COR-L47 (cell line): ENCODE measurements at regions not wholly inside any gene's neighbourhood (a gene's known extent, or its start where the extent isn't known, plus 50 kb on each side); places are given as distances from the start of the nearest gene placed in this dataset.

Experiments used
- DNase-seq: peaks from one replicate; lab custom pipeline; 2025; lab: John Stamatoyannopoulos, UW

GRCh38 chr20:19077370-19078220 is 134.8 kb upstream of the SLC24A3 start:
- no peak for DNase-seq

- no peak for DNase-seq
Observed at GRCh38 chr20:19078448-19079373, 133.7 kb upstream of the SLC24A3 start.

- DNase-seq = no peak
Observed at GRCh38 chr20:19079536-19080299, 132.7 kb upstream of the SLC24A3 start.

- DNase-seq = no peak
Observed at GRCh38 chr20:19081937-19082336, 130.5 kb upstream of the SLC24A3 start.

- no peak for DNase-seq
Observed at GRCh38 chr20:19083136-19083621, 129.3 kb upstream of the SLC24A3 start.

GRCh38 chr20:19090332-19090731 is 122.1 kb upstream of the SLC24A3 start:
- DNase-seq = peak; percentile 44

GRCh38 chr20:19094959-19095541 is 117.4 kb upstream of the SLC24A3 start:
- DNase-seq = no peak

GRCh38 chr20:19095762-19096161 is 116.7 kb upstream of the SLC24A3 start:
- DNase-seq = no peak

GRCh38 chr20:19096843-19097242 is 115.6 kb upstream of the SLC24A3 start:
- no peak for DNase-seq

- no peak for DNase-seq
Observed at GRCh38 chr20:19098117-19098516, 114.3 kb upstream of the SLC24A3 start.

- no peak for DNase-seq
Observed at GRCh38 chr20:19098806-19099578, 113.5 kb upstream of the SLC24A3 start.

- DNase-seq = no peak
Observed at GRCh38 chr20:19099596-19100545, 112.6 kb upstream of the SLC24A3 start.

GRCh38 chr20:19100975-19101374 is 111.5 kb upstream of the SLC24A3 start:
- no peak for DNase-seq

GRCh38 chr20:19104186-19104585 is 108.3 kb upstream of the SLC24A3 start:
- DNase-seq = no peak

- no peak for DNase-seq
Observed at GRCh38 chr20:19108155-19108554, 104.3 kb upstream of the SLC24A3 start.

- DNase-seq = no peak
Observed at GRCh38 chr20:19110285-19110684, 102.2 kb upstream of the SLC24A3 start.

- DNase-seq = no peak
Observed at GRCh38 chr20:19110881-19111460, 101.5 kb upstream of the SLC24A3 start.

GRCh38 chr20:19112828-19113227 is 99.6 kb upstream of the SLC24A3 start:
- DNase-seq = no peak

GRCh38 chr20:19113343-19113930 is 99.0 kb upstream of the SLC24A3 start:
- no peak for DNase-seq
